Activated CD4-positive, alpha-beta T cell treated with anti-CD3 and anti-CD28 coated beads, Interleukin-2, amount 10 ng/mL, durations not matched to agents 7 days and 5 days (primary cell): ENCODE measurements at regions not wholly inside any gene's neighbourhood (a gene's known extent, or its start where the extent isn't known, plus 50 kb on each side); places are given as distances from the start of the nearest gene placed in this dataset.

ENCODE experiments used
- CTCF ChIA-PET: fragments of 350-600 bp; sonication (Branson Sonifier 250); formaldehyde crosslinking; loops from one replicate; lab custom pipeline; 2021; ENCODE audit warnings: antibody characterized with exemption; lab: Charles Lee
- POLR2A ChIA-PET: fragments of 350-600 bp; sonication (Branson Sonifier 250); formaldehyde crosslinking; loops from one replicate; lab custom pipeline; 2021; ENCODE audit warnings: antibody characterized with exemption; lab: Charles Lee
- DNase-seq: peaks from one replicate; pipeline ENCODE4 v3.0.0-alpha.2; 2020
- H3K27ac Mint-ChIP-seq: one replicate; pipeline ENCODE4 v1.8.0; 2021; ENCODE audit warnings: mild to moderate bottlenecking, moderate library complexity, mixed read lengths
- H3K27me3 Mint-ChIP-seq: one replicate; pipeline ENCODE4 v1.8.0; 2021; ENCODE audit warnings: mixed read lengths
- H3K36me3 Mint-ChIP-seq: one replicate; pipeline ENCODE4 v1.8.0; 2021; ENCODE audit warnings: low read depth, mixed read lengths
- H3K4me1 Mint-ChIP-seq: one replicate; pipeline ENCODE4 v1.8.0; 2021; ENCODE audit warnings: mixed read lengths
- H3K4me3 Mint-ChIP-seq: one replicate; pipeline ENCODE4 v1.8.0; 2021; ENCODE audit warnings: mild to moderate bottlenecking, moderate library complexity, mixed read lengths
- H3K9me3 Mint-ChIP-seq: one replicate; pipeline ENCODE4 v1.8.0; 2021; ENCODE audit warnings: mixed read lengths

GRCh38 chr3:87336761-87337160, 60.4 kb upstream of the POU1F1 start:
- Mint-ChIP-seq H3K4me3 (no peak overlapping the region), H3K4me1 (no peaks in the 10 kb centered on the region), H3K36me3 (no peaks in the 10 kb centered on the region), H3K27ac (no peak overlapping the region), H3K9me3 (no peaks in the 10 kb centered on the region), H3K27me3 (no peaks in the 10 kb centered on the region)
- no peak for DNase-seq
- CTCF ChIA-PET: no interaction called here
- POLR2A ChIA-PET: no interaction called here

DNA sequence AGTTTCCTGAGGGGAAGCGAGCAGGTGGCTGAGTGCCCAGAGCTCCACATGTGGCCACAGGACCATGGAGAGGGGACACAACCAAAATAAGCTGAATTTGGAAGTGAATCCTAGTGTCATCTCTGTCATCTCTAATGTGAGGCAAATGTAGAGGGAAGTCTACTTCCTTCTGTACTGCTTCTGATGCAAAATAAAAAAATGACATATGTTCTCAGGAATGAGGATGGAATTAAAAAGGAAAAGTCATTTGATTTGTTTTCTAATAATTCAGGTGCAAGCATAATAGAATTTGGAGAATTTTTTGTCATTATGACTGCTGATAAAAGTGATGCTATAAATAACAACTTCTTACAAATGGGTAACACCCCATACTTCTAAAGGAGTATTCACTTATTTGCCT, 59.5 kb upstream of the POU1F1 start:
- ChIA-PET POLR2A (no interaction called here), CTCF (no interaction called here)
- DNase-seq: no peak
- H3K9me3 Mint-ChIP-seq: no peaks in the 10 kb centered on the region
- no peaks in the 10 kb centered on the region for H3K27me3 Mint-ChIP-seq
- no peaks in the 10 kb centered on the region for H3K36me3 Mint-ChIP-seq
- H3K27ac Mint-ChIP-seq: no peak overlapping the region
- no peaks in the 10 kb centered on the region for H3K4me1 Mint-ChIP-seq
- H3K4me3 Mint-ChIP-seq: no peak overlapping the region

- Mint-ChIP-seq H3K4me3 (no peak overlapping the region), H3K27ac (no peak overlapping the region), H3K36me3 (no peaks in the 10 kb centered on the region), H3K4me1 (no peaks in the 10 kb centered on the region), H3K9me3 (no peaks in the 10 kb centered on the region), H3K27me3 (peaks cover 4% of the 10 kb centered on the region)
- no peak for DNase-seq
- POLR2A ChIA-PET: no interaction called here
- CTCF ChIA-PET: interaction anchor here (0.6 to 2.1 kb wide), 4 partner anchors 9 to 553 kb away, joined by 3 to 5 read pairs (median 4); no protein-coding TSS in a partner anchor
Observed at GRCh38 chr3:87333393-87333892, 57.1 kb upstream of the POU1F1 start.

DNA sequence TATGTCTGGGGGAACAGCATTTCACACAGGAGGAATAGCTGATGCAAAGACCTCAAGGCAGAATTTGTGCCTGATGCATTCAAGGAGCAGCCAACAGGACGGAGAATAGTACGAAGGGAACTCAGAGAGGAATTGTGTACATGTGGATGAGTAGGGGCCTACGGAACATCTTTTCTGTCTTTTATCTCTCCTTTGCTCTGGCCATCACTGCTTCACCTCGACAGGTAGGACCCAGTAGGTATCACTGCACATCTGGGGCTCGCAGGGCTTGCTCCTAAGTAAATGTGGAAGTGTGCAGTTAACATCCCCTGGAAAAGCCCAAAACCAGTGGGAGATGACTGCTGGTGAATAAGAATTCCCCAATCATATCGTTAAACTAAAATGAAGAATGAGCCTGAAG, 56.4 kb upstream of the POU1F1 start:
- POLR2A ChIA-PET: no interaction called here
- CTCF ChIA-PET: interaction anchor here (1.7 to 2.1 kb wide), 2 partner anchors 9 to 18 kb away, joined by 4 to 5 read pairs; no protein-coding TSS in a partner anchor
- Mint-ChIP-seq H3K36me3 (no peaks in the 10 kb centered on the region), H3K4me1 (no peaks in the 10 kb centered on the region), H3K27me3 (peaks cover 4% of the 10 kb centered on the region), H3K9me3 (no peaks in the 10 kb centered on the region), H3K27ac (no peak overlapping the region), H3K4me3 (no peak overlapping the region)
- DNase-seq: no peak

DNA sequence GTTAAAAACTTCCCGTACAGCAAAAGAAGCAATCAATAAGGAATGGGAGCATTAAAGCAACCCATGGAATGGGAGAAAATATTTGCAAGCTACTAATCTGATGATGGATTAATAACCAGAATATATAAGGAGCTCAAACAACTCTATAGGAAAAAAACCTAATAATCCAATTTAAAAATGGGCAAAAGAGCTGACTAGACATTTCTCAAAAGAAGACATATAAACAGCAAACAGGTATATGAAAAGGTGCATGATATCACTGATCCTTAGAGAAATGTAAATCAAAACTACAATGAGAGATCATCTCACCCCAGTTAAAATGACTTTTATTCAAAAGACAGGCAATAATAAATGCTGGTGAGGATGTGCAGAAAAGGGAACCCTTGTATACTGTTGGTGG, 52.7 kb upstream of the POU1F1 start:
- CTCF ChIA-PET: no interaction called here
- H3K4me1 Mint-ChIP-seq: no peaks in the 10 kb centered on the region

More for the DNA sequence above, 52.7 kb upstream of the POU1F1 start:
- Mint-ChIP-seq H3K27me3 (peaks cover 12% of the 10 kb centered on the region), H3K27ac (no peak overlapping the region), H3K9me3 (no peaks in the 10 kb centered on the region), H3K36me3 (no peaks in the 10 kb centered on the region), H3K4me3 (no peak overlapping the region)
- DNase-seq: no peak
- POLR2A ChIA-PET: no interaction called here
